ENCODE measurements at regions not wholly inside any gene's neighbourhood (a gene's known extent, or its start where the extent isn't known, plus 50 kb on each side); places are given as distances from the start of the nearest gene placed in this dataset.

DNA sequence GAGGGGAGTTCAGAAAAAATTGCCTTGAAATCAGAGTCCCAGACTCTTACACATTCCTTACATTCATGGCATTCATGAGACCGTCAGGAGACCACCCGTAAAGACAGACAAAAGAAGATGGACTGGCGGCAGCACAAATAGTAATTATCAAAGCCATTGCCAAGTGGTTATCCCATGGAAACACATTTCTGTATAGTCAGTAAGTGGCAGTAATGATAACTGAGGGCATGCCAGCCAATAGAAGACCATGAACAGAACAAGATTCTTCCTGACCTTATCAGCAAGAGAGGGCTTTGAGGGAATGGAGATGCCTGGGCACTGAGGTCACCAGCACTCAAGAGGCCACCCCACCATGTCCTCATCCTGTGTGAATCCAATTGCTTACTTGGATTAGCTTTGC, 121.7 kb upstream of the HCCS start:
- Histone ChIP-seq H3K4me3 (ENCODE audit: low read length, poor library complexity, severe bottlenecking) (no peak overlapping the region), H3K79me2 (ENCODE audit: insufficient read depth, low read length) (no peaks in the 10 kb centered on the region), H3K9me3 (ENCODE audit: insufficient read depth, low read depth, low read length) (no peaks in the 10 kb centered on the region), H3K9ac (ENCODE audit: low read depth, low read length, poor library complexity, severe bottlenecking) (no peak overlapping the region), H2AFZ (ENCODE audit: low read length) (no peak overlapping the region), H3K4me1 (ENCODE audit: insufficient read depth, low read length, poor library complexity, severe bottlenecking) (no peaks in the 10 kb centered on the region), H4K20me1 (ENCODE audit: insufficient read depth, low read length, poor library complexity, severe bottlenecking) (no peaks in the 10 kb centered on the region), H3K4me2 (ENCODE audit: low read depth, low read length, poor library complexity, severe bottlenecking) (no peak overlapping the region), H3K27me3 (ENCODE audit: insufficient read depth, low read length, poor library complexity, severe bottlenecking) (no peaks in the 10 kb centered on the region), H3K36me3 (ENCODE audit: insufficient read depth, low read length) (no peaks in the 10 kb centered on the region), H3K9me2 (replicated peaks; ENCODE audit: low read depth, low read length) (no peaks in the 10 kb centered on the region), H3F3A (ENCODE audit: low read depth) (no peaks in the 10 kb centered on the region)
- TF ChIP-seq CTCF (conservative IDR thresholded peaks at IDR 0.05; ENCODE audit: low read length) (no peak), EZH2phosphoT487 (IDR thresholded peaks at IDR 0.05; ENCODE audit: borderline replicate concordance) (no peak)

GRCh38 chrX:10990418-10990817, 120.7 kb upstream of the HCCS start:
- TF ChIP-seq CTCF (conservative IDR thresholded peaks at IDR 0.05; ENCODE audit: low read length) (no peak), EZH2phosphoT487 (IDR thresholded peaks at IDR 0.05; ENCODE audit: borderline replicate concordance) (no peak)
- Histone ChIP-seq H4K20me1 (ENCODE audit: insufficient read depth, low read length, poor library complexity, severe bottlenecking) (no peaks in the 10 kb centered on the region), H3K9me2 (replicated peaks; ENCODE audit: low read depth, low read length) (no peaks in the 10 kb centered on the region), H3K79me2 (ENCODE audit: insufficient read depth, low read length) (no peaks in the 10 kb centered on the region), H3K9ac (ENCODE audit: low read depth, low read length, poor library complexity, severe bottlenecking) (no peak overlapping the region), H3K9me3 (ENCODE audit: insufficient read depth, low read depth, low read length) (no peaks in the 10 kb centered on the region), H3K4me1 (ENCODE audit: insufficient read depth, low read length, poor library complexity, severe bottlenecking) (no peaks in the 10 kb centered on the region), H3F3A (ENCODE audit: low read depth) (no peaks in the 10 kb centered on the region), H3K4me2 (ENCODE audit: low read depth, low read length, poor library complexity, severe bottlenecking) (no peak overlapping the region), H3K27me3 (ENCODE audit: insufficient read depth, low read length, poor library complexity, severe bottlenecking) (no peaks in the 10 kb centered on the region), H3K4me3 (ENCODE audit: low read length, poor library complexity, severe bottlenecking) (no peak overlapping the region), H2AFZ (ENCODE audit: low read length) (no peak overlapping the region), H3K36me3 (ENCODE audit: insufficient read depth, low read length) (no peaks in the 10 kb centered on the region)

DNA sequence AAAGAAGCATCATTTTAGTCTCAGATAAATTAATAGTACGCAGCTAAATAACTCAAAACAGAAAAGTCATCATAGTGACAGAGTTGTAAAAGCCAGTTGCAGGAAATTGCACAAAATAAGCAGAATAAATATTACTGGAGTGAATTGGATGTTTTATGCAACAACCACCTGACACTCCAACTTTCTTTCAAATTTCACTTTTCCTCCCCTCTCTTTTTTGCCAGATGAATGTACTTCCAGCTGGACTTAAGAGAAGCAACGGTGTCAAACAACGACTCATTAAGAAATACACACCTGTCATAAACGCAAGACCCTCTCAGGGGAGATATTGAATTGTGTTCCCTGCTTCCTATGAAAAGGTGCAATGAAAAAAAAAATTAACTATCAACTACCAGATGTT, 120.2 kb upstream of the HCCS start:
- H3K79me2 ChIP-seq (ENCODE audit: insufficient read depth, low read length): no peaks in the 10 kb centered on the region
- no peak overlapping the region for H2AFZ ChIP-seq (ENCODE audit: low read length)
- H3K9me3 ChIP-seq (ENCODE audit: insufficient read depth, low read depth, low read length): no peaks in the 10 kb centered on the region
- H3K27me3 ChIP-seq (ENCODE audit: insufficient read depth, low read length, poor library complexity, severe bottlenecking): no peaks in the 10 kb centered on the region
- no peaks in the 10 kb centered on the region for H4K20me1 ChIP-seq (ENCODE audit: insufficient read depth, low read length, poor library complexity, severe bottlenecking)
- no peaks in the 10 kb centered on the region for H3F3A ChIP-seq (ENCODE audit: low read depth)
- H3K4me3 ChIP-seq (ENCODE audit: low read length, poor library complexity, severe bottlenecking): no peak overlapping the region
- no peaks in the 10 kb centered on the region for H3K36me3 ChIP-seq (ENCODE audit: insufficient read depth, low read length)
- TF ChIP-seq EZH2phosphoT487 (IDR thresholded peaks at IDR 0.05; ENCODE audit: borderline replicate concordance) (no peak), CTCF (conservative IDR thresholded peaks at IDR 0.05; ENCODE audit: low read length) (no peak)
- H3K4me2 ChIP-seq (ENCODE audit: low read depth, low read length, poor library complexity, severe bottlenecking): no peak overlapping the region
- no peaks in the 10 kb centered on the region for H3K4me1 ChIP-seq (ENCODE audit: insufficient read depth, low read length, poor library complexity, severe bottlenecking)
- no peaks in the 10 kb centered on the region for H3K9me2 ChIP-seq (replicated peaks; ENCODE audit: low read depth, low read length)
- no peak overlapping the region for H3K9ac ChIP-seq (ENCODE audit: low read depth, low read length, poor library complexity, severe bottlenecking)
